Urothelium cell line (cell line): ENCODE measurements at regions not wholly inside any gene's neighbourhood (a gene's known extent, or its start where the extent isn't known, plus 50 kb on each side); places are given as distances from the start of the nearest gene placed in this dataset.

Source experiments
- DNase-seq: peaks from one replicate; pipeline ENCODE4 v3.0.0; 2011; ENCODE audit warnings: low spot score, mixed read lengths
- FAIRE-seq: peaks from 2 replicates; lab custom pipeline; 2011; peaks lifted over from hg19 to GRCh38; lab: Jason Lieb, UNC

DNA sequence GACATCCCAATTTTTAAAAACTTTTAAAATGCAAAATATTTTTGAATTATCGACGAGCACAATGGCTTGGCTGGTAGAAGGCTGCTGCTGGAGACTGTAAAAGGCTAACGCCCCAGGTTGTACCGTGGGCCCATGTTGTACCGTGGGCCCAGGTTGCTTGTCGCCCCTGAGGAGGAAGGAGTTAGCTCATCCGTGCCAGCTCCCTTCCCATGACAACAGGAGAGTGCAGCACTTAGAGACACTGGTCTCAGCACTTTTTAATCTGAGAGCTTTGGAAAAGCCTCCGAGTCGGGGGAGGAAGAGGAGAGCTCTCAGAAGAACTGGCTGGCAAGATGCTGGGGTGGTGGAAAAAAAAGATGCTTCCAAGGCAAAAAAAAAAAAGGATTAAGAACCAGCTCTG lies 50.3 kb upstream of the CACNA1A start:
- FAIRE-seq: no peak

More for the DNA sequence above, 50.3 kb upstream of the CACNA1A start:
- no peak for DNase-seq
